Right lobe of liver (tissue), 4 donors: ENCODE measurements at regions not wholly inside any gene's neighbourhood (a gene's known extent, or its start where the extent isn't known, plus 50 kb on each side); places are given as distances from the start of the nearest gene placed in this dataset.

Experiments used
- POLR2A ChIP-seq: fragments of 450-650 bp; IDR thresholded peaks from one replicate; pipeline ENCODE4 v1.6.1; 2017; ENCODE audit warnings: antibody characterized with exemption, mild to moderate bottlenecking
- TF ChIP-seq, protein P1 (sequence below), 4 donors: fragments of 200-600 bp in 3 of 4; fragments of 450-650 bp in 1 of 4; IDR thresholded peaks; one replicate each; pipeline versions ENCODE4 v1.5.1 to v1.8.0; 2016 to 2022; ENCODE audit warnings: antibody characterized with exemption in 4 of 4, mild to moderate bottlenecking in 2 of 4
- donor health status: DM: no; HTN: no; CAD: no.
- donor health status: DM: no; HTN: no; CAD: no.
- donor health status: DM: no; HTN: yes; CAD: no.

DNA sequence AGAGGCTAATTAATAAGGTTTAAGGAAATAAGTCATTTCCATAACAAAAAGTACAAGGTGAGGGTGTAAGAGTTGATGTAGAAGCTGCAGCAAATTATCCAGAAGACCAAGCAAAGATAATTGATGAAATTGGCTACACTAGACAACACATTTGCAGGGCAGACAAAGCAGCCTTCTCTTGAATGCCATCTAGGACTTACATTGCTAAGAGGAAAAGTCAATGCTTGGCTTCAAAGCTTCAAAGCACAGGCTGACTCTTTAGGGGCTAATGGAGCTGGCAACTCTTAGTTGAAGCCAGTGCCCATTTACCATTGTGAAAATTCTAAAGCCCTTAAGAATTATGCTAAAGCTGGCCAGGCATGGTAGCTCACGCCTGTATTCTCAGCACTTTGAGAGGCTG, 728.6 kb upstream of the KLHL29 start:
- TF ChIP-seq, protein P1, sequence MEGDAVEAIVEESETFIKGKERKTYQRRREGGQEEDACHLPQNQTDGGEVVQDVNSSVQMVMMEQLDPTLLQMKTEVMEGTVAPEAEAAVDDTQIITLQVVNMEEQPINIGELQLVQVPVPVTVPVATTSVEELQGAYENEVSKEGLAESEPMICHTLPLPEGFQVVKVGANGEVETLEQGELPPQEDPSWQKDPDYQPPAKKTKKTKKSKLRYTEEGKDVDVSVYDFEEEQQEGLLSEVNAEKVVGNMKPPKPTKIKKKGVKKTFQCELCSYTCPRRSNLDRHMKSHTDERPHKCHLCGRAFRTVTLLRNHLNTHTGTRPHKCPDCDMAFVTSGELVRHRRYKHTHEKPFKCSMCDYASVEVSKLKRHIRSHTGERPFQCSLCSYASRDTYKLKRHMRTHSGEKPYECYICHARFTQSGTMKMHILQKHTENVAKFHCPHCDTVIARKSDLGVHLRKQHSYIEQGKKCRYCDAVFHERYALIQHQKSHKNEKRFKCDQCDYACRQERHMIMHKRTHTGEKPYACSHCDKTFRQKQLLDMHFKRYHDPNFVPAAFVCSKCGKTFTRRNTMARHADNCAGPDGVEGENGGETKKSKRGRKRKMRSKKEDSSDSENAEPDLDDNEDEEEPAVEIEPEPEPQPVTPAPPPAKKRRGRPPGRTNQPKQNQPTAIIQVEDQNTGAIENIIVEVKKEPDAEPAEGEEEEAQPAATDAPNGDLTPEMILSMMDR (IDR thresholded peaks at IDR 0.05) = no peak
- TF ChIP-seq POLR2A = no peak
